Keratinocyte (primary cell): ENCODE measurements at regions not wholly inside any gene's neighbourhood (a gene's known extent, or its start where the extent isn't known, plus 50 kb on each side); places are given as distances from the start of the nearest gene placed in this dataset.
A peak's percentile ranks its signal among the peaks of the same experiment; 100 is the strongest.
"Not testable (repeated sequence)": the region's sequence is repeated elsewhere in the genome, so short reads cannot be mapped to it uniquely, and the experiment has no call there.

Experiments used
- DNase-seq: peaks from one replicate; pipeline ENCODE4 v3.0.0-alpha.2; 2011; ENCODE audit warnings: low read depth, missing footprints, low spot score
- FAIRE-seq: peaks from 2 replicates; lab custom pipeline; 2011; peaks lifted over from hg19 to GRCh38; lab: Jason Lieb, UNC
- H2AFZ ChIP-seq: 2 replicates; pipeline ENCODE4 v1.6.0; 2012; ENCODE audit warnings: low read length, control low read depth, inconsistent platforms; ENCODE audit not compliant: control insufficient read depth
- H3K27ac ChIP-seq: 2 replicates; pipeline ENCODE4 v1.5.1; 2011; ENCODE audit warnings: low read length; ENCODE audit not compliant: control insufficient read depth, insufficient read depth
- H3K27me3 ChIP-seq: 3 replicates; pipeline ENCODE4 v1.6.0; 2011; ENCODE audit warnings: low read length; ENCODE audit not compliant: control insufficient read depth, insufficient read depth; ENCODE audit errors: extremely low read depth
- H3K36me3 ChIP-seq, 2 experiments: 2 replicates in 1 of 2; 3 replicates in 1 of 2; pipeline ENCODE4 v1.5.1; 2011; ENCODE audit warnings: low read length in 2 of 2, mild to moderate bottlenecking in 1 of 2; ENCODE audit not compliant: control insufficient read depth in 2 of 2, insufficient read depth in 2 of 2; ENCODE audit errors: extremely low read depth in 1 of 2
- H3K4me1 ChIP-seq: 3 replicates; pipeline ENCODE4 v1.5.1; 2011; ENCODE audit warnings: low read length; ENCODE audit not compliant: control insufficient read depth, insufficient read depth; ENCODE audit errors: extremely low read depth
- H3K4me2 ChIP-seq: 3 replicates; pipeline ENCODE4 v1.6.0; 2011; ENCODE audit warnings: low read depth, low read length; ENCODE audit not compliant: control insufficient read depth, insufficient read depth; ENCODE audit errors: extremely low read depth
- H3K4me3 ChIP-seq, 3 experiments: fragments of 200-600 bp in 1 of 3; sonication (generic) in 1 of 3; 2 replicates in 2 of 3; 3 replicates in 1 of 3; pipeline ENCODE4 v1.5.1; 2011 to 2016; ENCODE audit warnings: low read length in 3 of 3, mild to moderate bottlenecking in 3 of 3, control low read depth in 2 of 3, inconsistent platforms in 1 of 3, low read depth in 1 of 3, mixed read lengths in 1 of 3, mixed run types in 1 of 3, moderate library complexity in 1 of 3; ENCODE audit not compliant: control insufficient read depth in 2 of 3, insufficient read depth in 2 of 3; ENCODE audit errors: extremely low read depth in 1 of 3
- H3K79me2 ChIP-seq: 2 replicates; pipeline ENCODE4 v1.6.0; 2012; ENCODE audit warnings: low read length; ENCODE audit not compliant: control insufficient read depth, insufficient read depth
- H3K9ac ChIP-seq: 3 replicates; pipeline ENCODE4 v1.6.0; 2011; ENCODE audit warnings: low read length; ENCODE audit not compliant: control insufficient read depth, insufficient read depth; ENCODE audit errors: extremely low read depth
- H3K9me1 ChIP-seq: 3 replicates; pipeline ENCODE4 v1.6.0; 2011; ENCODE audit warnings: low read length; ENCODE audit not compliant: control insufficient read depth, insufficient read depth; ENCODE audit errors: extremely low read depth
- H3K9me3 ChIP-seq: 2 replicates; pipeline ENCODE4 v1.5.1; 2012; ENCODE audit warnings: low read depth, low read length; ENCODE audit not compliant: control insufficient read depth
- H4K20me1 ChIP-seq: 3 replicates; pipeline ENCODE4 v1.6.0; 2011; ENCODE audit warnings: low read length; ENCODE audit not compliant: control insufficient read depth, insufficient read depth; ENCODE audit errors: extremely low read depth
- dilution Hi-C: fragments of 300-500 bp; cut with MboI; formaldehyde crosslinking; loops from one replicate; pipeline ENCODE4 v1.7.0; 2020; ENCODE audit warnings: low sequenced_read_pairs; ENCODE audit not compliant: extremely low pct_ligation_motif_present

DNA sequence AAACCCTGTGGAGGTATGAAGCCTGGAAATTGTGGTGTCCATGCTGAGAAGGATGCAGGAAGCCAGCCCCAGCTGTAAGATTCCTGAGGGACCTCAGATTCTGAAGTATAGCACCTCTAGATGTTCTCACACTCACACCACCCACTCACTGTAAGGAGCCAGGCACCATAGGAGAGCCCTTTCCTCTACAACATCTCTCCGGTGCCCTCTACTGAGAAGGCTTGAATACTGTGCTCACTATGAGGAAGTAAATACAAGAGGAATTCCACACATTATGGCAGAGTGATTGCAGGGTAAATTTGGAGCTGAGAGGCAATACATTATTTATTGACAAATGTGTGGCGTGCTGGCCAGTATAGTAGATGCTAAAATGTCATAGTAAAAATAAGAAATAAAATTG, 2414.0 kb upstream of the PCDH20 start:
- DNase-seq, H3K36me3 ChIP-seq, H2AFZ ChIP-seq, H3K9ac ChIP-seq, H3K4me3 ChIP-seq, dilution Hi-C loops, H4K20me1 ChIP-seq, H3K79me2 ChIP-seq, H3K9me1 ChIP-seq, H3K27me3 ChIP-seq, H3K9me3 ChIP-seq, H3K4me2 ChIP-seq, H3K27ac ChIP-seq, FAIRE-seq, H3K4me1 ChIP-seq: not testable (repeated sequence)

DNA sequence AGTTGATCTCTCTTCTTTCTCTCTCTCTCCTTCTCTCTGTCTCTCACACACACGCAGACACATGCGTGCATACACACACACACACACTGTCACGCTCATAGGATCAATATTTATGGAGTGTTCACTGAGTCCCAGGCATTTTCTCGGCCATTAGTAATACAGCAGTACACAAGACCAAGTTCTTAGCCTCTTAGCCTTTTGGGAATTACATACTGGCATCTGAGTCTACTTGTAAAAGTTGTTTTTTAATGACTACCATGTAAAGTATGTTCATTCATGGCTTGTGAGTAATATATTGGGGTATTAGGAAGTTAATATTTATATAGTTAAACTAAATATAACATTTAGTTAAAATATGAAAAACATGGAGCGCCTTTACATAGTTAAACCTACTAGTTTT, 2406.1 kb upstream of the PCDH20 start:
- H3K4me2 ChIP-seq, FAIRE-seq, DNase-seq, H3K9me1 ChIP-seq, H3K27ac ChIP-seq, H3K36me3 ChIP-seq, H3K4me3 ChIP-seq, H4K20me1 ChIP-seq, H3K9ac ChIP-seq, H3K9me3 ChIP-seq, H3K4me1 ChIP-seq, H2AFZ ChIP-seq, H3K27me3 ChIP-seq, H3K79me2 ChIP-seq, dilution Hi-C loops: not testable (repeated sequence)

DNA sequence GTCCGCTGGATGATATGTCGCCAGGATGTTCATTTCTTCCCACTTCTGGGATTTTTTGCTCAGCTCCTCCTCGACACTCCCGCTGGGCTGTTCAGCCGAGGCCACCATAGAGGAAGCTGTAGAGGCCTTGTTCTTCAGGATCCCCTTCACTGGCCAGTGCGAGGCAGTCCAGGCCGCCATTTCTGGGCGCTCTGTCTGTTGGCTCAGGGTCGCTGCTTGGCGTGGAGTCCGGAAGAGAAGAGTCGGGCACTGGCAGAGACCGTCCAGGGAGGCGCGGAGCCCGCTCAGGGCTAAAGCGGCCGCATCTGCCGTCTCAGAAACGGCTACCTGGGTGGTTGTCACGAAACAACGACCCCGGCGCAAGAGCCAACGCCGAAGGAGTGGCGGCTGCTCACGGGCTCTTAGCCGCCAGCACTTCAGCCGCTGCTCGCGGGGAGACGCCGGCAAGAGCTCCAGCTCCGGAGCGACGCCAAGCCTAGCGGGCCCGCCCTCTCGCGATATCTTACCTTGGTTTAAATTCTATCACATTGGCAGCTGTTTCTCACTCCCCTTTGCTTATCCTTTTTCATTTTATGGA, 2395.9 kb upstream of the PCDH20 start:
- H4K20me1 ChIP-seq, FAIRE-seq, H3K79me2 ChIP-seq, DNase-seq, H3K36me3 ChIP-seq, H3K9me1 ChIP-seq, H2AFZ ChIP-seq, H3K9ac ChIP-seq, H3K4me1 ChIP-seq, H3K4me2 ChIP-seq, dilution Hi-C loops, H3K4me3 ChIP-seq, H3K27me3 ChIP-seq, H3K27ac ChIP-seq, H3K9me3 ChIP-seq: not testable (repeated sequence)

DNA sequence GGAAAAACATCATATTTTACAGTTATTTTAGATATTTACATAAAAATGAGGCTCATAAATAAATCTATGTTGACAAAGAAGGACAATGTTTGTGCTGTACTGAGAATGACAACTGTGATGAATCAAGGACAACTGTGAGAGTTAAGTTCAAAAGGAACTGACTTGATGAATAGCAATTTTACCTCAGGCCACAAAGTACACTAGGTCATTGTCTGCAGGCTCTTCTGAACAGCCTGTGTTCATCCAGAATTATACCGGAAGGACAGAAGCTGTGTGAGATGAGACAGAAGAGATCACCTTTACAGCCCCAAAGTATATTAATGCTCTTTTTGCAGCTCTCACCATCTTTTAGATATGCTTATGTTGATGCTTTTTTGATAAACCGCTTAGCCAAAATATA, 2375.5 kb upstream of the PCDH20 start:
- H3K4me3 ChIP-seq, dilution Hi-C loops, H3K27me3 ChIP-seq, H3K27ac ChIP-seq, DNase-seq, H3K36me3 ChIP-seq, H4K20me1 ChIP-seq, H3K4me2 ChIP-seq, H3K9me1 ChIP-seq, H3K9me3 ChIP-seq, H3K79me2 ChIP-seq, H3K4me1 ChIP-seq, H2AFZ ChIP-seq, H3K9ac ChIP-seq: not testable (repeated sequence)
- FAIRE-seq, result peak; percentile 26
